ENCODE measurements at regions not wholly inside any gene's neighbourhood (a gene's known extent, or its start where the extent isn't known, plus 50 kb on each side); places are given as distances from the start of the nearest gene placed in this dataset.

DNA sequence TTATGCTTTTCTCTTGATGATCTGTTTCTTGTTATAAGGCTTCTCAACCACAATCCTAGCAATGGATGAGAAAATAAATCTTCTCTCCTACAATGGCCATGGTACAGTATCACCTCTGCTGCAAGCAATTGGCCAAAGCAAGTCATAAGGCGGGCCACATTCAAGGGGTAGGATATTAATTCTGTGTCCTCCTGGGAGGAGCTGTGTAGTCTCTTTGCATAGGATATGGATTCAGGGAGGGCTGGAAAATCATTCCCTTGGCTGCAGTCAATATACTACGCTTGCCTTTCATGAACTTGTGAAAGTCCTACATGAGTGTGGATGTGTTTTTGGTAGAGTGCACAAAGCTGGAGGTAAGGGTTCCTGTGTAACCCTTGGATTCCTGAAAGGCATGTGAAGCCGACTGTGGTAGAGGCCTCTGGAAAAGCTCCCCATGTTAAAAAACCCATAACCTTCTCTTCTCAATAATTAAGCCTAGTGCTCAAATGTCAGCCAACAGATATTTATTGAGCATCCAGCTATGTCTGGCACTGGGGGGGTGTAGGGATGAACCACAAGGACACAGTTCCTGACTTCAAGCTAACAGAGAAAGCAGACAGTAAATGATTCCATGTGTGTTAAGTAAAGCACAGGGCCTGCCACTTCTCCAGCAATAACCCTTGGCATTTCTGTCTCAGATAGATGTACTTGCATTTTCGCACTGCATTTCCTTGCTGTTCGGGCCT is 147.6 kb upstream of the HS3ST3A1 start:
- TF ChIP-seq, protein P1, sequence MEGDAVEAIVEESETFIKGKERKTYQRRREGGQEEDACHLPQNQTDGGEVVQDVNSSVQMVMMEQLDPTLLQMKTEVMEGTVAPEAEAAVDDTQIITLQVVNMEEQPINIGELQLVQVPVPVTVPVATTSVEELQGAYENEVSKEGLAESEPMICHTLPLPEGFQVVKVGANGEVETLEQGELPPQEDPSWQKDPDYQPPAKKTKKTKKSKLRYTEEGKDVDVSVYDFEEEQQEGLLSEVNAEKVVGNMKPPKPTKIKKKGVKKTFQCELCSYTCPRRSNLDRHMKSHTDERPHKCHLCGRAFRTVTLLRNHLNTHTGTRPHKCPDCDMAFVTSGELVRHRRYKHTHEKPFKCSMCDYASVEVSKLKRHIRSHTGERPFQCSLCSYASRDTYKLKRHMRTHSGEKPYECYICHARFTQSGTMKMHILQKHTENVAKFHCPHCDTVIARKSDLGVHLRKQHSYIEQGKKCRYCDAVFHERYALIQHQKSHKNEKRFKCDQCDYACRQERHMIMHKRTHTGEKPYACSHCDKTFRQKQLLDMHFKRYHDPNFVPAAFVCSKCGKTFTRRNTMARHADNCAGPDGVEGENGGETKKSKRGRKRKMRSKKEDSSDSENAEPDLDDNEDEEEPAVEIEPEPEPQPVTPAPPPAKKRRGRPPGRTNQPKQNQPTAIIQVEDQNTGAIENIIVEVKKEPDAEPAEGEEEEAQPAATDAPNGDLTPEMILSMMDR (IDR thresholded peaks at IDR 0.05; ENCODE audit: insufficient read depth, low read depth, low read length), result no peak
- TF ChIP-seq EZH2 (IDR thresholded peaks at IDR 0.05; ENCODE audit: insufficient read depth, low read length), result no peak
